OCI-LY1 (cell line): ENCODE measurements at regions not wholly inside any gene's neighbourhood (a gene's known extent, or its start where the extent isn't known, plus 50 kb on each side); places are given as distances from the start of the nearest gene placed in this dataset.

Experiments used
- CTCF ChIP-seq: fragments of 200-600 bp; sonication (generic), shearing (Covaris generic); IDR thresholded peaks from 2 replicates; pipeline ENCODE4 v1.5.1; 2017; ENCODE audit warnings: mild to moderate bottlenecking, antibody characterized with exemption, low read length, moderate library complexity, mixed read lengths
- EZH2 ChIP-seq: fragments of 200-600 bp; sonication (generic), shearing (Covaris generic); IDR thresholded peaks from 2 replicates; pipeline ENCODE4 v1.8.0; 2017; ENCODE audit warnings: borderline replicate concordance, mixed run types, mild to moderate bottlenecking, antibody characterized with exemption, low read length, moderate library complexity, mixed read lengths

- TF ChIP-seq CTCF (no peak), EZH2 (no peak)
Observed at GRCh38 chr10:116798859-116799258, 50.4 kb upstream of the ENO4 start.
